NCI-H2196 treated with DMSO at 0.1 percent for 48 hours (cell line): ENCODE measurements at regions not wholly inside any gene's neighbourhood (a gene's known extent, or its start where the extent isn't known, plus 50 kb on each side); places are given as distances from the start of the nearest gene placed in this dataset.

Experiments used
- DNase-seq: peaks from one replicate; lab custom pipeline; 2025; ENCODE audit not compliant: unreplicated experiment; lab: John Stamatoyannopoulos, UW

DNA sequence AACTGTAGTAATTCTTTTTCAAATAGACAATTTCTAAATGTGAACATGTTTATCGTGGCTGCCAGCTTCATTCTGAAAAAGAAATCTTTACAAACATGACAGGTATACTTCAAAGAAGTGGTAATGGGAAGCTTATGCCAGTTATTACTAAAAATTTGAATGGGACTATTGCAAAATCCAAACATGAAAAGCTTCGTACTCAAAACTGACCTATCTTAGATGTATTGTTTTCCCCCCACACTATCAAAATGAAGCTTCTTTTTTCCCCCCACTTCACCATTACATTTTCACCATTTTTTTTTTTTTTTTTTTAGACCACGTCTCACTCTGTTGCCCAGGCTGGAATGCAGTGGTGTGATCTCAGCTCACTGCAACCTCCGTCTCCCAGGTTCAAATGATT lies 50.4 kb upstream of the SERTAD2 start:
- DNase-seq: no peak

DNA sequence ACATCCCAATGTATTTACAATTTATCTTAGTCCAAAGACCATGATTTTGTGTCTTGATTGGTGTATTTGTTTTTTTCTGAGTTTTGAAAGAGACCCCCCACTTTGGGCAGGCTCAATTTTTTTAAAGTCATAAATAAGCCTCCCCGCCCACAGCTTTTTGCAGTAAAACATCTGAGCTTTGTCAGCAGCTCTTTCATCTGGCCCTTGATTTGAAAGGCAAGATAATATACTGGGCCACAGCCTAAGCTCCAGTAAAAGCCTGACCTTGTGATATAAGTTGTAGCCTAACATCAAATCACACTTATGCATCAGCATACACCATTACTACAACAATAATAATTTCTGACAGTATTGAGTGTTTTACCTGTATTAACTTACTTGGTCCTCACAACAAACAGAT lies 51.3 kb upstream of the SERTAD2 start:
- DNase-seq: no peak

DNA sequence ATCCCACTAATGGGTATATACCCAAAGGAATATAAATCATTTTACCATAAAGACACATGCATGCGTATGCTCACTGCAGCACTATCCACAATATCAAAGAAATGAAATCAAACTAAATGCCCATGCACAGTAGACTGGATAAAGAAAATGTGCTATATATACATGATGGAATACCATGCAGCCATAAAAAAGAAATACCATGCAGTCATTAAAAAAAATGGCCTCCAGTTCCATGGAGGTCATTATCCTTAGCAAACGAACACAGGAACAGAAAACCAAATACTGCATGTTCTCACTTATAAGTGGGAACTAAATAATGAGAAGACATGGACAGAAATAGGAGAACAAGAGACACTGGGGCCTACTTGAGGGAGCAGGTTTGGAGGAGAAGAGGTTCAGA lies 53.6 kb upstream of the SERTAD2 start:
- DNase-seq: no peak

DNA sequence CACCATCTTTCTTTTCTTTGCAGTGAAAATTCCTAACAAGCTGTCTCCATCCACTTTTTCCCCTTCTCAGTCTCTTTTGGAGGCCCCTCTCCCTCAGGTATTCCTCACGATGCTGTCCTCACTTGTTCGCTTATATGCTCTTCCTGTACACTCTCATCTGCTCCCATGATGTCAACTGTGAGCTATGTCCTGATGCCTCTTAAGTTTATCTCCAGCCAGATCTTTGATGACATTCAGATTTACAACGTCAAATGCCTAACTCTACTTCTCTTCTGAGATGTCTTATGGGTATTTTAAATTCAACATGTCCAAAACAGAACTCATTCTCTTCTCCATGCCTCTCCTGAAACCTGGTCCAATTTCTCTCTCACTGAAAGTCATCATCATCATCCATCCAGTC lies 55.1 kb upstream of the SERTAD2 start:
- DNase-seq: no peak

DNA sequence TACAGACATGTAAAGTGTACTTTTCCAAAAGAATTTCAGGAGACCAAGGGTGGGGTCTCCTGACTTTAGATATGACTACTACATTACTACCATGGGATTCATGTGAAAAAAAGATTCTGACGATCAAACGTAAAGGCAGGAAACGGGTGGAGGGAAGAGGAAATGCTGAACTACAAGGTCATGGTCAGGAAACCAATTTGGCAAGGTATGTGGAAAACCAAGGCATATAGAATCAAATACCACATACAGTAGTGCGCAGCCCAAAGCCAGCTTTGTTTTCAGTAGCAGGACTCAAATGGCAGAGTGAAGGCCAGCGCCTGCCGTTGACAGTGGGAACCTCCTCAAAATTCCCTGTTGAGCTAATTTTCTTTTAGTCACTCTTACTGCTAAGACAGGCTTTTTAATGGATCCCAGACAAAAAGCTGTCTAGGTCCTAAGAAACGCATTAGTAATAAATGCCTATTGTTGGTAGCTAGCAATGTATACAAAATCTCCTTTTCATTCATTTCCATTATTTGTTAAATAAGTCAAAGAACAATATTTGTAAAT lies 57.6 kb upstream of the SERTAD2 start:
- DNase-seq: no peak

DNA sequence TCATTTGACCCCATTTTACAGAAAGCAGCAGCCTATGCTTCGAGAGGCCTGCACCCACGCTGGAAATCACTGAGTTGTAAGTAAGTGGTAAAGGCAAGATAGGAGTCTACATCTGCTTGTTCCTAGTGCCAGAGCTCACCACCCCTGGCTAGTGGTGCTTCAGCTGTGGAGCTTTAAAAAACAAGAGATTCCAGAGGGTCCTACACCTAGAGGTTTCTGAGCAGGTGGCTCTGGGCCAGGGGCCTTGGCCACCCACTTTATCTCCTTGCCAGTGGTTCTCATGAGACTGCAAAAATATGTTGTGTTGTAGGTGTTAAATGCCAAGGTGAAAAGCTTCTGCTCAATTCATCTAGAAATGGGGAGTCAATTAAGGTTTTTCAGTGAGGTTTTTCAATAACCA lies 60.0 kb upstream of the SERTAD2 start:
- no peak for DNase-seq

DNA sequence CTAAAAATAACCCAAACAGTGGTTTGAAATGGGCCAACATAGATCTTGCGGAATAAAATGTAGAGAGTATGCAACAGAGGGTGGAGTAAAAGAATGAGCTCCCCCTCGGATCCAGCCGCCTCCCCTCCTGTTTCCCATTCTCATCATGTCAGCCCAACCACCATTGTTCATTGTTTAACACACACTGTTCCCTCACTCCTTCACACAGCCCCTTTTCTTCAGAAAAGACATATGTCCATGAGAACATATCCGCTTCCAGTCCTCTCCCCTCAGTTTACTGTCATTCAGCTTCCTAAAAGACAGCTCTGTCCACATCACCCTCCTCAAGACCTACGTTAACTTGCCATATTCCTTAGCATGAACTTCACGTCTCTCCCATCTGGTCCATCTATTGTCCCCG lies 62.9 kb upstream of the SERTAD2 start:
- no peak for DNase-seq

DNA sequence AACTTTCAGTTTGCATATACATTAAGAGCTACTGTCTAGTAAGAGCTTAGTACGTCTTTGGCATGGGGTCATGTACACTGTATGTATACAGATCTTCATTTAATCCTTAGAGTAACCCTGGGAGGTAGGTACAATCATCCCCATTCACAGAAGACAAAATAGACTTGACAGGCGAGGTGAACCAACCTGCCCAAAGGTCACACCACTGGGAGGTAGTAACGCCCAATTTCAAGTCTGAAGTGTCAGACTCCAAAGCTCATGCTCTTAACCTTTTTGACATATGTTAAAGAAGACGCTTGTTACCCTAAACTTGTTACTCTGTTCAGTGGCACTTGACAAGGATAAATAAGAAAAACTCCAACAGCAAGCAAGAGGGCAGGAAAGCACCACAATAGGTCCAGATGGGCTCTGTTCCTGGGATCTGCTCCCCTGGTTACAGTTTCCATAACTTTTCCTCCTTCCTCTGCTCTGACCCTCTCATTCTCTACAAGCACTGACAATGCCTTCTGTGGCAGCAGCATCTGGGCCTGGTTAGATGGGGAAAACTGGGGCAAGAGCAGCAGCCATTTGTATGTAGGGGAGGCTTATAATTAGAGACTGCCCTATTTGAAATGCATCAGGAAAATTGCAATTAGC lies 64.7 kb upstream of the SERTAD2 start:
- no peak for DNase-seq

DNA sequence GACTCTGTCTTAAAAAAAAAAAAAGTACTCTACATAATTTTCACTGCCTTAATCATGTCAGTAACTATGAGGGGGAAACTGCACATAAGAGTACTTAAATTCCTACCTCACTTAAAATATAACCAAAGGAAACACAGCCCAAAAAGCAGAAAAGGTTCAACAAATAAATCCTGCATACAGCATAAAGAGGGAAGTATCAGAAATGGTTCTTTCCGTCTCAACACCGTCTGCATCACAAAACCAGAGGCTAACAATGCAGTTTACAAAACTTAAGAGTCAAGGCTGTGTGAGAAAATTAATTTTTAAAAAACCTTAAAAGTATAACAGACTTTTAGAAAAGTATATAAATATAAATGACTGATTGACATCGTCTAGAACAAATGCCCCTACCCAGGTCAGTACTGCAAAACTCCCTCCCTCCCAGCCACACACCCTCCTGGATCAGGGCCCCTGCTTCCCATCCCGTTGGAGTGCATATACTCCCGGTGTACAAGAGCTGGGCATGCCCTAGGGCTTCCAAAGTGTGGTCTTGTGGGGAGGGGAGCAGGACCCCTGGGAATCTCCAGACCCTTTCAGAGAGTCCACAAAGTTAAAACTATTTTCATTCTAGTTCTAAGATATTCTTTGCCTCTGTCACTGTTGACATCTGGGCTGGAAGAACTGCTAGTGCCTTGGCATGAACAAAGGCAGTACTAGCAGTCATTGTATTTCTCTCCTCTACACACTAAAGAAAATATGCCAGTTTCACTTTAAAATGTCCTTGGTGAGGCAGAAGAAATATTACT lies 67.0 kb upstream of the SERTAD2 start:
- no peak for DNase-seq

DNA sequence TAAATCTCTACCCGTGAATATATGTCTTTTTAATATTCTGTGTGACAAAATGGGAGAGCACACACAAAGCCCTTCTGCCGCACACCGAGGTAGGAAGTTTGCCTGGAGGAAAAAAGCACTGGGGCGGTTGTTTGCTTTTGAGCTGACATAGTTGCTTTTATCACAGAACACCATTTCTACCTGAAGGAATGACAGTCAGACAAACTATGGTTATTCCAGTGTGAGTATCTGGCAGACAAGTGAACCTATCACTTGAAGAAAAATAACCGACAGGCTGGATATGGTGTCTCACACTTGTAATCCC lies 67.6 kb upstream of the SERTAD2 start:
- no peak for DNase-seq

DNA sequence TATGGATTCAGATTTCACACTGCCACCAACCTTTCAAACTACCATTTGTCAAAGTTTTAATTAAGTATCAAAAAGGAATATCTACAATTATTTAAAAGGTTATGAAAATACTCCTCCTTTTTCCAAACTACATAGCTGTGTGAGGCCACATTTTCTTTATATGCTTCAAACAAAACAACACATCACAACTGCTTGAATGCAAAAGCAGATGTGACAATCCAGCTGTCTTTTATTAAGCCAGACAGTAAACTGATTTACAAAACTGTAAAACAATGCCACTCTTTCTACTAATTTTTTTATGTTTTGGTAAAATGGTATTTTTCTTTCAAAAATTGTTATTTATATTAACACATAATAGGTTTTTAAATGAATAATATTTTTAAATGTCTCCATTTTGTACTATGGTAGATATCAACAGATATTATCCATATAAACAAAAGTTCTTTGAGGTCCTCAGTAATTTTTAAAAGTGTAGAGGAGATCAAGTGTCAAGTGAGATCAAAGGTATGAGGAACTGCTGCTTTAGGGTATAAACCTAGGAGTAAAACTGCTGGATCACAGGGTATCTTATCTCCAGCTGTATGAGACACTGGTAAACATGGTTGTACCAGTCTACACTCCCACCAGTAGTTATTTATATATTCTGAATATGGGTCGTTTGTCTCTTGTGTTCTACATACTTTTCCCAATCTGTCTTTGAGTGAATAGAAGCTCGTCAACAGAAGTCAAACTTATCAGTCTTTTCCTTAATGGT lies 68.8 kb upstream of the SERTAD2 start:
- no peak for DNase-seq

DNA sequence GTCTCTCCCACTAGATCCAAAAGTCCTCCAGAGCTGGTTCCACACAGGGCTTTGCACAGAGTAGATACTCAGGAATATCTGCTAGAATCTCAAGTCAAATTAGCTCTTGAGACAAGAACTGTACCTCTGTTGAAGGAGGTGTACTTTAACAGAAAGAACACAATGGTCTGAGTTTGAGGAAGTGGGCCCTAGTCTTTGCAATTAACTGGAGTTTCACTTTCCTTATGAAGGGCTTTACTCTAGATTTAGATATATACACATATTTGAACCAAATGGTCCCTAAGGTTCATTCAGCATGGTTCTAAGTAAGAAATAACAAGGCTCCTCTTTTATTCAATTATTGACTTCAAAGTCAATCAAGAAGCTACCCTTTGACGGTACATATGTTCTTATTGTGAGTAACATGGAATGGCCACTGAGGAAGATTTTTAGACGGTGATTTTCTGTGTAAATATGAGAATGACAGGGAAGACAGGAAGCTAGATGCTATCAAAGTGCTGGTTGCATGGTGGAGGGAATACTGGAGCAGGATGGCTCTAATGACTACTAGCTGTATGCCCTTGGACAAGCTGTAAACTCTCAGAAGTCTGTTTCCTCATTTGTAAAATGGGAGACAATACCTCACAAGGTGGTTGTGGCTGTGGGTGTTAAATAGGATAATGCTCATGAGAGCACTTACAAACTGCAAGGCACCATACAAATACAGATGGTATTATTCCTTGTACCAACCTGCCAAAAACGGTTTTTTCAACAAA lies 73.5 kb upstream of the SERTAD2 start:
- no peak for DNase-seq

DNA sequence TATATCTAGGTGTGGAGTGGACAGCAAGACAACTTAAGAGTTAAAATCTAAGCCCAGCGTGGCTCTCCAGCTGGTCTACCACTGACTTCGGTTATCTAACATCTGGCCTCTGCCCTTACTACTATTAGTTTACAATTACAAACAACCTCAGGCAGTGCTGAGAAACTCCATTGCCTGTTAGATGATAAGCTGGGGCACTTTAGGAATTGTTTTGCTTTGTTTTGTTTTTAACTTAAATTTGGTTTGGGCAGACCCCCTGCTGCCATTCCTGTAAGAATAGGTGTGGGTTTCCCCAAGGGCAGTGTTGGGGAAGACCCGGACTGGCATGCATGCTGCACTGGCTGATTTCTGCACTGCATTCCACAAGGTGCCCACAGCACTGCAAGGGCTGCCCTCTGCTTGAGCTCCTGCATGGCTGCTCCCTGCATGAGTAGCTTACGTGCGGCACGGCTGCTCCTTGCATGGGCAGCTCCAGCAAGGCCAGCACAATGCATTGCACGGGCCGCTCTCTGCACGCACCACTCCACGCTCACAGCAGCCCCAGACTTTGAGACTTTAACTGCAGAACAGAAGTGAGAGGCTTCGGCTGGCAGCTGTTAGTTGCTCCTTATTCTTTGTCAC lies 74.2 kb upstream of the SERTAD2 start:
- DNase-seq: no peak

DNA sequence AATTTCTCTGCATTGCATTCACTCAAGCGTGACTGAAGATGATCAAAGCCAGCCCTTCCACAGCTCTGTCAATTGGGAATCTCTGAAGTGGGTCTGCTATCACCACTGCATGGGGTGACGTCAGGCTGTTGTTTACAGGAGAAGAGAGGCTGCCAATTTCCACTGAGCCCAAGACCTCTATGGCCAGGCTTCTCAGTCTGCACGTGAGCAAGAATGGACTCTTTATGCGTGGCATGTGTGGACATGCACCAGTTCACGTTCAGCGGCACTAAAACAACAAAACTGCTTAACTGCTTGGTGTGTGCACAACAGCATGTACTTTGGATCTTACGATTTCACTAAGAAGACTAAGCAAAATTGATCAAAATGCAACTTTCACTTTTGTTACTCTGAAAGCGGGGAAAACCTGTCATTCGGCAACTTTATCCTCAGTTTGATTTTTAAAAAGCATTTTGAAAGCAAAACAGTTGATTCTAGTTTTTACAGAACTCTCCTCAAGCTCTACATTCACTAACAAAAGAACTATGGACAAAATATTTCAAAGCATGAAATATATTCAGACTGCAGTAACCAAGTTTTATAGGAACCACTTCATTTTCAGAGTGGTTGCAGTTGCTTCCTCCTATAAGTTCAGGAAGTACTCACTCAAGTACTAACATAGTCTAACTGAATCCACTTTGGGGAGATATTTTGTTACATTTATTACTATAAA lies 77.0 kb upstream of the SERTAD2 start:
- peak; percentile 63 for DNase-seq

DNA sequence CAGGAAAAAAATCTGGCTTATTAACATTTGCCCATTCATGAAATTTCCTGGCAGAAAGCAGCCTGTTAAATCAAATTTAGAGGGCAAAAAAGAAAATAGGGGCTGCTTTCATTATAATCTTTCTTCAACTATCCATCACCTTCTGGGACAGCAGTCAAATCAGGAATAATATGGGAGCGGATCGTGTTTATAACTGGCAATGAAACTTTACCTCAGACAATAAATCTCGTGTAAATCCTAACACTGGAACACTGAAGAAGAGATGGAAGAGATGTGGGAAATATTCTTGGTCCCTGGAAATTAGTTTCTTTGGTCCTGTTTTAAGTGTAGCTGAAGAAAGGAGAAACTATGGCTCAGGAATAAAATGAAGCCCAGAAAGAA lies 77.5 kb upstream of the SERTAD2 start:
- no peak for DNase-seq

DNA sequence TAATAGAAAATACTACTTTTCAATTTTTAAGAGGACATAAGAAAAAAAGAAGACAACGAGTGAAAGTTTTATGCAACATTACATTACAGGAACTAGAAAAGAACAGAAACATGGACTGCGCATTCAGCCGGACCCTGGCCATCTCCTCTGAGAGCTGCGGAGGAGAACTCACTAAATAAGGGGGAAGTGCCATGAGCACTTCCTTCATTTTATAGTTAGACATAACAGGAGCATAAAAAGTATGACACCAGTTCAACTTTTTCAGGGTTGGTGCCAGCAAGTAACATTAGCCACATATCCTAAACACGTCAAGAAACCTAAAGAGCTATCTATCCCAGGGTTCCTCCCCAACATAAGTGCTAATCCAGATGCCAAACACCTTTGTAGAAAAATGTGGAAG lies 78.0 kb upstream of the SERTAD2 start:
- no peak for DNase-seq

DNA sequence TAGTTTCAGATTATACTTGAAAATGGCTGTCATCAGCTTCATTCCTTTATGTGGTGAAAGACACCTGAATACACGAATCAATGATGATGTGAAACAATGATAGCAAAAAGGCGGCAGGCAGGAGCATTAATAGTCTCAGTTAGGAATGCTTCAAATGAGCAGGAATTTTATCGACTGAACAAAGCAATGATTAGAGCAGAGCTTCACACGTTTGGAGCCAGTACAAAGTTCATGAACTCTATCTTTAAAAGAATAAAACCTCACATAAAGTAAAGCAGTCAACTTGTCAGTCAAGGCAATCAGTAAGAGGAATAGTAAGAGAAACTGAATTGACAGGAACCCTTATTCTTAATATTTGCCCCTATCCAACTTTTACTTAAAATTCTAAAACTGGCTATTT lies 78.4 kb upstream of the SERTAD2 start:
- no peak for DNase-seq

DNA sequence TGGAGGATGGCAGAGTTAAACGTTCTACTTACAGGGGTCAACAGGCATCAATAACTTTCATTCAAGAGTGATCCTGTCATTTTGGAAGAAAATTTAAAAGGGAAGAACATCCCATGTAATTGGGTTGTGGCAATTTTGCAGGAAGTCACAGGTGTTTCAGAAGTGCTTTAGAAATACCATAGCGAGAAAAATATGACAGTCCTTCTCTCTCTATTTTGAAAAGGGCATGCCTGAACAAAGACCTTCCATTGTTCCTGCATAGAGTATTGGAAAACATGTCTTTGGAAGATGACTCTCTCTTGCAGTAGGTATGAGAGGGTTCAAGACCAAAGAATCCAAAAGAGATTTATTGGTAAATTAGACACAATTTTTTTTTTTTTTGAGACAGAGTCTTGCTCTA lies 81.8 kb upstream of the SERTAD2 start:
- no peak for DNase-seq

DNA sequence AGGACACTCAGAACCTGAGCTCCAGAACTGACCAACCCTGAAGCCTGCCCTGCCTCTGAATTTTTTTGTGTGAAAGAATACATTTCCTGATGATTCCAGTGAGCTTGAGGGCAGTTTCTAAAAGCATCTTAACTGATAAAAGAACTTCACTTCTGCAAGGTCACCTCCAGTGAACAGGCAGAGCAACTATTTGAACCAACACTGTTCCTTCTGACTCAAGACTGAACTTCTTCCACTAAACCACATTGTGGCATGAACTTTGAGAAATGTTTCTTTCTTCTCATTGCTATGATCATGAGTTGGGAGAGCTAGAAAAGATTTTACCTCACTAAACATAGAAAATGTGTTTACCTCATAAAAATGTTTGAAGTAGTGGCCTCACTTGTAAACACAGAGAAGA lies 83.8 kb upstream of the SERTAD2 start:
- DNase-seq: no peak

DNA sequence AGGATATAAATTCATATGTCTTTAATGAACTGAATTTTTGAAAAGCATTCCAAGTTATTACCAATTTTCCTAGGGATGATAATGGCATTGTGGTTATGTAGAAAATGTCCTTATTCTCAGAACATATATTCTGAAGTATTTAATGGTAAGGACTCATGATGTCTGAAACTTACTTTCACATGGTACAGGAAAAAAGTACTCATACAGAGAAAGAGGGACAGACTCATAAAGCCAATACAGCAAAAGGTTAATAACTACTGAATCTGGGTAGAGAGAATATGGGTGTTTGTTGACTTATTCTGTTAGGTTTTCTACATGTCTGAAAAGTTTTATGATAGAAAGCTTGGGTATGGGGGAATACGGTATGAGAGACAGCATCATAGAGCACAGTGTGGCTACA lies 84.3 kb upstream of the SERTAD2 start:
- no peak for DNase-seq
